ENCODE measurements at regions not wholly inside any gene's neighbourhood (a gene's known extent, or its start where the extent isn't known, plus 50 kb on each side); places are given as distances from the start of the nearest gene placed in this dataset.

DNA sequence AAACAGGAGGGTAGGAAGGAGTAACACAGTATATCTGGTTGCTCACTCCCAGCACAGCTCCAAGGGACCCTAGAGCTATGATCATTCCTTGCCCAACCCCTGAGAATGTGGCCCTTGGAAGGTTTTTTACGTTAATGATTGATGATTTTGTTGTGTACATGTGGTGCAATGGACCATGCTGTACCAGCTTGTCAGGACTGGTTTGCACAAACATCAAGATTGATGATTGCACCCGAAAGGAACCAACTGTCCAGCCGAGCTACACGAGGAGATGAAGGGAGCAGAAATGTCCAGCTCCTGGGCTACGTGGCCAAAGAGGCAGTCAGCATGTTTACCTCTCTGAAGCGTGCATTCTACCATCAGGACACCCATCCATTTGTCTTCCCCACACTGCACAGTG lies 83.2 kb upstream of the USP9X start:
- no peak overlapping the region for H2AFZ ChIP-seq (ENCODE audit: low read depth)
- no peaks in the 10 kb centered on the region for H3K36me3 ChIP-seq (ENCODE audit: insufficient read depth)
- TF ChIP-seq, protein P1, sequence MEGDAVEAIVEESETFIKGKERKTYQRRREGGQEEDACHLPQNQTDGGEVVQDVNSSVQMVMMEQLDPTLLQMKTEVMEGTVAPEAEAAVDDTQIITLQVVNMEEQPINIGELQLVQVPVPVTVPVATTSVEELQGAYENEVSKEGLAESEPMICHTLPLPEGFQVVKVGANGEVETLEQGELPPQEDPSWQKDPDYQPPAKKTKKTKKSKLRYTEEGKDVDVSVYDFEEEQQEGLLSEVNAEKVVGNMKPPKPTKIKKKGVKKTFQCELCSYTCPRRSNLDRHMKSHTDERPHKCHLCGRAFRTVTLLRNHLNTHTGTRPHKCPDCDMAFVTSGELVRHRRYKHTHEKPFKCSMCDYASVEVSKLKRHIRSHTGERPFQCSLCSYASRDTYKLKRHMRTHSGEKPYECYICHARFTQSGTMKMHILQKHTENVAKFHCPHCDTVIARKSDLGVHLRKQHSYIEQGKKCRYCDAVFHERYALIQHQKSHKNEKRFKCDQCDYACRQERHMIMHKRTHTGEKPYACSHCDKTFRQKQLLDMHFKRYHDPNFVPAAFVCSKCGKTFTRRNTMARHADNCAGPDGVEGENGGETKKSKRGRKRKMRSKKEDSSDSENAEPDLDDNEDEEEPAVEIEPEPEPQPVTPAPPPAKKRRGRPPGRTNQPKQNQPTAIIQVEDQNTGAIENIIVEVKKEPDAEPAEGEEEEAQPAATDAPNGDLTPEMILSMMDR (conservative IDR thresholded peaks at IDR 0.05; ENCODE audit: low read depth, low read length): no peak
- H3K27ac ChIP-seq: no peak overlapping the region
- H3K27me3 ChIP-seq (ENCODE audit: insufficient read depth, low read depth): no peaks in the 10 kb centered on the region
- no peak overlapping the region for H3K4me2 ChIP-seq
- H3K79me2 ChIP-seq (ENCODE audit: insufficient read depth, low read depth): no peaks in the 10 kb centered on the region
- no peak overlapping the region for H3K9ac ChIP-seq
- H3K4me3 ChIP-seq (IDR thresholded peaks at IDR 0.05; ENCODE audit: insufficient read depth, low read depth, low read length): no peak overlapping the region
- H3K4me1 ChIP-seq (ENCODE audit: low read depth, poor library complexity, severe bottlenecking): no peaks in the 10 kb centered on the region
- no peaks in the 10 kb centered on the region for H4K20me1 ChIP-seq (ENCODE audit: insufficient read depth)

DNA sequence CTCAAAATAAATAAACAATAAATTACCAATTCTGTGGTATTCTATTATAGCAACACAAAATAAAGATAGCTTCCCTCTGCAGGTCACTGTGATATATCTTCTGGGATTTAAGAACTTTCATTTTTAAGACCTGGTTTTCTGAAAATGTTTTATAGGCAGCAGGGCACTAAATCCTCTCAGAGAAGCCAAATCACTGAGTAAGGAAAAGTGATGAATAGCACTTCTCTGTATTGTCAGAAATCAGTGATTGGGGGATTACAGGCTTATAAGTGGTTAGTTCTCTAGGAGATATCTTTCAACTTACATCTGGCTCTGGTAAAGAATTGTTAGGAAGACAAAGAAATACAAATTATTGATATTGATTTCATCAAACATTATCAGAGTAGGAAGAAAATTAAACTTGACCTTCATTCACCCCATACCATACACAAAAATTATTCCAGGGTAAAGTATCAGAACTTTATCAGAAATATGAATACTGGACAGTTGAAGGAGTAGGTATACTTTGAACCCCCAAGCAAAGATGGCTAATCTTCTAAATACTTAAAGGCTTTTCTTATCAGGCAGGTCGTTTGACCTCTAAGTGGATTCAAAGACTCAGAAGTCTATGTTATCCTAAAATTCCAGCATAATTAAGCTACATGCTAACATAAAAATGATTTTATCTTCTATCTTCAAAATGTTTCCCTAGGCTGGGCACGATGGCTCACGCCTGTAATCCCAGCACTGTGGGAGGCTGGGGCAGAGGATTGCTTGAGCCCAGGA lies 81.6 kb upstream of the USP9X start:
- Histone ChIP-seq H2AFZ (ENCODE audit: low read depth) (no peak overlapping the region), H3K27ac (no peak overlapping the region), H3K4me1 (ENCODE audit: low read depth, poor library complexity, severe bottlenecking) (no peaks in the 10 kb centered on the region), H3K4me2 (no peak overlapping the region), H3K4me3 (IDR thresholded peaks at IDR 0.05; ENCODE audit: insufficient read depth, low read depth, low read length) (no peak overlapping the region), H3K36me3 (ENCODE audit: insufficient read depth) (no peaks in the 10 kb centered on the region), H4K20me1 (ENCODE audit: insufficient read depth) (no peaks in the 10 kb centered on the region), H3K27me3 (ENCODE audit: insufficient read depth, low read depth) (no peaks in the 10 kb centered on the region), H3K79me2 (ENCODE audit: insufficient read depth, low read depth) (no peaks in the 10 kb centered on the region), H3K9ac (no peak overlapping the region)
- TF ChIP-seq, protein P1 (conservative IDR thresholded peaks at IDR 0.05; ENCODE audit: low read depth, low read length): no peak

DNA sequence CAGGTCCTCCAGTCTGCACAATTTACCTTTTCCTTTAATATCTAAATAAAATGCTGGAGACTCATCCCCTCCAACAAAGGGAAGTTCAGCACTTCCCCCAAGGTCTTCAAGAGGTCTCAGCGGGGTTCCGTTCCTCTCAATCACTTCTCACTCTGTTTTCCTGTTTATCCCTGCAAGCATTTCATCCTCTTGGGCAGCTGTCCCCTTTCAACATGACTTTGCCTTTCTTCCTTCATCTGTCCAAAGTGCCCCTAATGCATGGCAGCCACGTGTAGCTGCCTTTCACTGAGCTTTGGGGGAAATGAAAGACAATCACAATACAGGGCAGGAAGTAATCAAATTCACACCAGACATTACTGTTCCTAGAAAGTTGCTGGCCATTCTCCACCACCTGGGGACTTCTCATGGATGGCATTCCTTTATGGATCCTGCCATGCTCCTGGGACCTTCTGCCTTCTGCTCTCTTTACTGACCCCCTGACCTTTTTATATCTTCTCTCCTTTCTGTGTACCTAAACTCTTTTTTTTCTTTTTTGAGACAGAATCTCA lies 79.7 kb upstream of the USP9X start:
- H3K27me3 ChIP-seq (ENCODE audit: insufficient read depth, low read depth): no peaks in the 10 kb centered on the region
- H3K4me1 ChIP-seq (ENCODE audit: low read depth, poor library complexity, severe bottlenecking): no peaks in the 10 kb centered on the region
- no peak overlapping the region for H3K9ac ChIP-seq
- no peaks in the 10 kb centered on the region for H3K36me3 ChIP-seq (ENCODE audit: insufficient read depth)
- no peak overlapping the region for H2AFZ ChIP-seq (ENCODE audit: low read depth)
- no peaks in the 10 kb centered on the region for H3K79me2 ChIP-seq (ENCODE audit: insufficient read depth, low read depth)
- no peak overlapping the region for H3K4me2 ChIP-seq
- H4K20me1 ChIP-seq (ENCODE audit: insufficient read depth): no peaks in the 10 kb centered on the region
- no peak overlapping the region for H3K4me3 ChIP-seq (IDR thresholded peaks at IDR 0.05; ENCODE audit: insufficient read depth, low read depth, low read length)
- TF ChIP-seq, protein P1 (conservative IDR thresholded peaks at IDR 0.05; ENCODE audit: low read depth, low read length): no peak
- no peak overlapping the region for H3K27ac ChIP-seq

DNA sequence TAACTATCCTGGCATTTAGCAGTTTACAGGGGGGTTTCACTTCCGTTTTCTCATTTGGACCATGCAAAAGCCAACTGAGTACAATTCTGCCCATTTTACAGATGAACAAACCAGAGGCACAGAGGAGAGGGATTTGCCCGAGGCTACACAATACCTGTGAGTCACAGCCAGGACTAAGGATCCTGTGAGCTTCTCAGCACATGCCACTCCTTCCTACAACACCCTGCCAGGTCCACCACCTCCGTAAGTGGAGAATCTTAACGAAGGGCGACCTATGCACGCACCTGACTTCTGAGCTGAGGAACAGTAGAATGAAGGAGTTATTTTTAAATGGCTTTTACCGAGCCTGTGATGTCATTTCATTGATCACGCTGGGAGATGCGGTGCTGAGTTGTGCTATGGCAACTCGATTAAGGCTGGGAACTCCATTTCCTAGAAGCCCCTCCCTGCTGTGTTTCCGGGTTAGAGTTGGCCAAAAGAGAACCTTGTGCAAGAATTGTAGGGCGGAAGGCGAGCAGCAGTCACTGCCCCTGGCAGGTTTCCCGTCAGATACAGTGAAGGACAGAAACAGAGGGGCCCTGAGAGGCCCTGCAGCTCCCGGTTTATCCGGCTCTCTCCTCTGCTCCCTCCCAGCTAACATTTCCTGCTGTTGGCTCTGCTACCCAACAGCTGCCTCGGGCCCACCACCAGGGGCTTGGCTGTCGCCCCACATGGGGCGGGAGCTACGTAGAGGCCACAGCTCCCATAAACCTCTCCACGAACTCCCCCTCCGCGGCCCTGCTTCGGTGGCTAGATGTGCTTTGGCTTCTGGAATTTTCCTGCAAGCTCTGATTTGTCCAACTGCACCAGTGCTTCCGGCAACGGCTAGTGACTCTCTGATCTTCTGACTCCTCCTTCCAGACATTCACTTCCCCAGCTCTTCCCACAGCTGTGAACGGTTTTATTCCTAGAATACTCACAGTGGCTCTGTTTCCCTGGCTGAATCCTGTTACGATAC lies 75.1 kb upstream of the USP9X start:
- Histone ChIP-seq H2AFZ (ENCODE audit: low read depth) (no peak overlapping the region), H3K27ac (no peak overlapping the region), H3K4me1 (ENCODE audit: low read depth, poor library complexity, severe bottlenecking) (no peaks in the 10 kb centered on the region), H3K9ac (no peak overlapping the region), H3K4me2 (no peak overlapping the region), H3K79me2 (ENCODE audit: insufficient read depth, low read depth) (no peaks in the 10 kb centered on the region), H3K4me3 (IDR thresholded peaks at IDR 0.05; ENCODE audit: insufficient read depth, low read depth, low read length) (no peak overlapping the region), H3K36me3 (ENCODE audit: insufficient read depth) (no peaks in the 10 kb centered on the region), H4K20me1 (ENCODE audit: insufficient read depth) (no peaks in the 10 kb centered on the region), H3K27me3 (ENCODE audit: insufficient read depth, low read depth) (no peaks in the 10 kb centered on the region)
- TF ChIP-seq, protein P1 (conservative IDR thresholded peaks at IDR 0.05; ENCODE audit: low read depth, low read length): no peak
